Renal cortex interstitium (tissue), 11 donors: ENCODE measurements at regions not wholly inside any gene's neighbourhood (a gene's known extent, or its start where the extent isn't known, plus 50 kb on each side); places are given as distances from the start of the nearest gene placed in this dataset.

Experiments used
- DNase-seq, 11 donors: peaks; one replicate each; pipeline ENCODE4 v3.0.0-alpha.2; 2013; ENCODE audit warnings: low read depth in 9 of 11, low spot score in 4 of 11; ENCODE audit errors: extremely low read depth in 1 of 11

DNA sequence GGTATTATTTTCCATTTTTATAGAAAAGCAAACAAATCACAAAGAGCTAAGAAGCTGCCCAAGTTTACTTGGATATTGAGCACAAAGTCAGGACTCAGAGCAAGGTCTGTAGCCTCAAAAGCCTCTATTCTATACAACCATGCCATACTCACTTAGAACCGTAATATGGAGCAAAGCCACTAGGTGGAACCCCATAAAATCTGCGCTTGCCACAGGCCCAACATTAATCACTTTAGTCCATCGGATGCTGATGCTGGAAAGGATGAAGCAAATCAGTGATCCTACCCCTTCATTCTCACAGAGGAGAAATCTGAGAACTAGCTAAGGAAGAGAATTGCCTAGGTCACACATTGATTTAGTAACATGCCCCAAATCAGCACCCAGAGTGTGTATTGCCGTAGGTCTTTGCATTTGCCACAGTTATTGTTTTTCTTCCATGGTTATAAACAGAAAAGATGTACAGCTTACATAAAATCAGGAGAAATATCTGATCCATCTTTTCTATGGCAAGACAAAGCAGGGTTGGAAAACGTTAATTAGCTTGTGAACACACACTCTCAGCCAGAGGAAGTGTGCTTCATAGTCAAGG, 56.7 kb upstream of the RAB38 start:
- peak in 8 of 11 donors; percentile 9 to 42 (median 24) for DNase-seq

DNA sequence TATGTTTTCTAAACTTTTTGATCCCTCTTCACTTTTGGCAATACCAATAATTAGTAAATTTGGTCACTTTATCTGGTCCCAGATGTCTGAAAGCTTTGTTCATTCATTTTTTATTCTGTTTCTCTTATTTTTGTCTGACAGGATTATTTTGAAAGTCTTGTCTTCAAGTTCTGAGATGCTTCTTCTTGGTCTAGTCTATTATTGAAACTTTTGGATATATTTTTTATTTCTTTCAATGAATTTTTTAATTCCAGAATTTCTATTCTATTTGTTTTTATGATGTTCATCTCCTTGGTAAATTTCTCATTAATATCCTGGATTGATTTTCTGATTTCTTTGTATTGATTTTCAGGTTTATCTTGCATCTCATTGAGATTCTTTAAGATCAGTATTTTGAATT, 54.1 kb upstream of the RAB38 start:
- DNase-seq: no peak
